ENCODE measurements at regions not wholly inside any gene's neighbourhood (a gene's known extent, or its start where the extent isn't known, plus 50 kb on each side); places are given as distances from the start of the nearest gene placed in this dataset.

DNA sequence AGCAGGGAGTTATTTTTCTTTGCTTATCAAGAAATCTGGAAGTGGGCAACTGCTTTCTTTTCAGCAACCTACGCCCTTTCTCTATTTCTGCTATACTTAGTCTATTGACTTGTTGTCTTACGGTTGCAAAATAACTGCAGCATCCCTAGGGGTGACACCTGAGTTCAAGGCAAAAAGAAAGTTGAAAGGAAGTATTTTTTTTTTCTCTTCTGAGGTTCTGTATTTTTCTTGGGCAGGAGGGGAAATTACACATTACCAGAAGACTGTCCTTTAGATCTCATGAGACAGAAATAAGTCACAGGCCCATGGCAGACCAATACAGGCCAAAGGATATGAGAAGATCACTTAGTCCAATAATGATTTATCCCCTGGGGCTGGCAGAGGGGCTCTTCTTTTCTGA lies 204.7 kb upstream of the CASK start:
- DNase-seq (no peak), ATAC-seq (no peak)
- Histone ChIP-seq H3K27me3 (no peaks in the 10 kb centered on the region), H3K4me3 (no peak overlapping the region), H3K36me3 (no peaks in the 10 kb centered on the region), H3K9me3 (no peaks in the 10 kb centered on the region), H3K4me1 (no peaks in the 10 kb centered on the region), H3K27ac (no peak overlapping the region)
- WGBS (ENCODE audit: insufficient coverage, low coverage, low lambda C conversion rate, missing lambda C conversion rate): 65% methylated on average over 2 of the region's 2 CpGs
- intact Hi-C loops (cut with DNase I): no loop called here
- TF ChIP-seq CTCF (IDR thresholded peaks at IDR 0.05) (no peak), POLR2A (IDR thresholded peaks at IDR 0.05) (no peak)

- Histone ChIP-seq H3K27me3 (no peaks in the 10 kb centered on the region), H3K36me3 (no peaks in the 10 kb centered on the region), H3K4me3 (no peak overlapping the region), H3K9me3 (no peaks in the 10 kb centered on the region), H3K4me1 (no peaks in the 10 kb centered on the region), H3K27ac (no peak overlapping the region)
- WGBS (ENCODE audit: insufficient coverage, low coverage, low lambda C conversion rate, missing lambda C conversion rate): 25% methylated on average over 1 of the region's 1 CpG
- ATAC-seq (no peak), DNase-seq (no peak)
- TF ChIP-seq POLR2A (IDR thresholded peaks at IDR 0.05) (no peak), CTCF (IDR thresholded peaks at IDR 0.05) (no peak)
- intact Hi-C loops (cut with DNase I): no loop called here
Observed at GRCh38 chrX:42127563-42127962, 204.2 kb upstream of the CASK start.

- DNase-seq: no peak
- H3K4me1 ChIP-seq: no peaks in the 10 kb centered on the region
- H3K27me3 ChIP-seq: no peaks in the 10 kb centered on the region
- no peak overlapping the region for H3K27ac ChIP-seq
- ATAC-seq: no peak
- no peaks in the 10 kb centered on the region for H3K9me3 ChIP-seq
- WGBS (ENCODE audit: insufficient coverage, low coverage, low lambda C conversion rate, missing lambda C conversion rate): 54% methylated on average over 4 of the region's 4 CpGs
- H3K36me3 ChIP-seq: no peaks in the 10 kb centered on the region
- TF ChIP-seq POLR2A (IDR thresholded peaks at IDR 0.05) (no peak), CTCF (IDR thresholded peaks at IDR 0.05) (no peak)
- no peak overlapping the region for H3K4me3 ChIP-seq
- intact Hi-C loops (cut with DNase I): no loop called here
Observed at GRCh38 chrX:42123369-42123768, 200.0 kb upstream of the CASK start.

DNA sequence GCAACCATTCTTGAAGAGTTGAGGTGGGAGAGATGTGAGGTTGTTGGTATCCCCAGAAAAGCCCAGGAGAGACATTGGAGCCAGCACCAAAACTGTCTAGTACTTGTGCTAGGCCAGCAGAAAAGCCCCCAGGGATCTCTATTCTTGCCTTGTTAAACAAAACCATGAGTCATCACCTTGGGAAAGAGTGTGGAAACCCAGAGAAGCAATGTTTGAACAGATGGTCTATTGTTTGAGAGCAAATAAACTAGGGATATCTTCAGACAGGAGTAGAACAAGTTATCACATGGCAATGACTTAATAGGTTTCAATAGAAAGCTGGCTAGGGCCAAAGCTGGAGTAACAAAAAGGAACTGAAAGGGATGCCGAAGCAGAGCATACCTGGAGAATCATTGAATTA lies 195.7 kb upstream of the CASK start:
- DNase-seq (no peak), ATAC-seq (peak in 1 of 4 donors; percentile 40)
- intact Hi-C loops (cut with DNase I): no loop called here
- no peaks in the 10 kb centered on the region for H3K4me1 ChIP-seq
- H3K4me3 ChIP-seq: no peak overlapping the region
- no peaks in the 10 kb centered on the region for H3K9me3 ChIP-seq
- H3K27ac ChIP-seq: no peak overlapping the region
- WGBS (ENCODE audit: insufficient coverage, low coverage, low lambda C conversion rate, missing lambda C conversion rate): 50% methylated on average over 1 of the region's 1 CpG
- no peaks in the 10 kb centered on the region for H3K27me3 ChIP-seq
- no peaks in the 10 kb centered on the region for H3K36me3 ChIP-seq
- TF ChIP-seq CTCF (IDR thresholded peaks at IDR 0.05) (no peak), POLR2A (IDR thresholded peaks at IDR 0.05) (no peak)

GRCh38 chrX:42117318-42117717 lies 194.0 kb upstream of the CASK start:
- Histone ChIP-seq H3K36me3 (no peaks in the 10 kb centered on the region), H3K27me3 (no peaks in the 10 kb centered on the region), H3K4me1 (no peaks in the 10 kb centered on the region), H3K4me3 (no peak overlapping the region), H3K9me3 (no peaks in the 10 kb centered on the region), H3K27ac (no peak overlapping the region)
- no peak for ATAC-seq
- DNase-seq: no peak
- intact Hi-C loops (cut with DNase I): no loop called here
- TF ChIP-seq POLR2A (IDR thresholded peaks at IDR 0.05) (no peak), CTCF (IDR thresholded peaks at IDR 0.05) (no peak)
- WGBS (ENCODE audit: insufficient coverage, low coverage, low lambda C conversion rate, missing lambda C conversion rate): 33% methylated on average over 2 of the region's 2 CpGs
